ENCODE measurements at regions not wholly inside any gene's neighbourhood (a gene's known extent, or its start where the extent isn't known, plus 50 kb on each side); places are given as distances from the start of the nearest gene placed in this dataset.
"Not testable (repeated sequence)": the region's sequence is repeated elsewhere in the genome, so short reads cannot be mapped to it uniquely, and the experiment has no call there.

- DNase-seq (ENCODE audit: extremely low read depth, low read depth, low spot score), result no peak
These were observed 516.7 kb downstream of the KCNT2 start for GRCh38 chr1:196091397-196092135.

- no peak for DNase-seq (ENCODE audit: extremely low read depth, low read depth, low spot score)
These were observed 518.0 kb downstream of the KCNT2 start for GRCh38 chr1:196090226-196090625.

GRCh38 chr1:196088541-196088940, 519.7 kb downstream of the KCNT2 start:
- no peak for DNase-seq (ENCODE audit: extremely low read depth, low read depth, low spot score)

- no peak for DNase-seq (ENCODE audit: extremely low read depth, low read depth, low spot score)
These were observed 529.5 kb downstream of the KCNT2 start for GRCh38 chr1:196078691-196079090.

- no peak for DNase-seq (ENCODE audit: extremely low read depth, low read depth, low spot score)
These were observed 532.6 kb downstream of the KCNT2 start for GRCh38 chr1:196075621-196076020.

GRCh38 chr1:196074182-196074581, 534.1 kb downstream of the KCNT2 start:
- no peak for DNase-seq (ENCODE audit: extremely low read depth, low read depth, low spot score)

GRCh38 chr1:196071447-196071846, 536.8 kb downstream of the KCNT2 start:
- DNase-seq (ENCODE audit: extremely low read depth, low read depth, low spot score), result no peak

GRCh38 chr1:196070940-196071339, 537.3 kb downstream of the KCNT2 start:
- DNase-seq (ENCODE audit: extremely low read depth, low read depth, low spot score), result no peak

GRCh38 chr1:196063952-196064351, 544.3 kb downstream of the KCNT2 start:
- no peak for DNase-seq (ENCODE audit: extremely low read depth, low read depth, low spot score)

GRCh38 chr1:196063294-196063693, 544.9 kb downstream of the KCNT2 start:
- DNase-seq (ENCODE audit: extremely low read depth, low read depth, low spot score), result no peak

- DNase-seq (ENCODE audit: extremely low read depth, low read depth, low spot score), result no peak
These were observed 547.7 kb downstream of the KCNT2 start for GRCh38 chr1:196060539-196060938.

- DNase-seq (ENCODE audit: extremely low read depth, low read depth, low spot score), result no peak
These were observed 549.0 kb downstream of the KCNT2 start for GRCh38 chr1:196059210-196059609.

- DNase-seq (ENCODE audit: extremely low read depth, low read depth, low spot score), result no peak
These were observed 551.3 kb downstream of the KCNT2 start for GRCh38 chr1:196056966-196057365.

- DNase-seq (ENCODE audit: extremely low read depth, low read depth, low spot score), result no peak
These were observed 558.8 kb downstream of the KCNT2 start for GRCh38 chr1:196049407-196049806.

GRCh38 chr1:196043268-196043667, 565.0 kb downstream of the KCNT2 start:
- no peak for DNase-seq (ENCODE audit: extremely low read depth, low read depth, low spot score)

GRCh38 chr1:196034080-196034706, 574.0 kb downstream of the KCNT2 start:
- DNase-seq (ENCODE audit: extremely low read depth, low read depth, low spot score), result no peak

GRCh38 chr1:196031387-196031786, 576.9 kb downstream of the KCNT2 start:
- DNase-seq (ENCODE audit: extremely low read depth, low read depth, low spot score), result not testable (repeated sequence)

- no peak for DNase-seq (ENCODE audit: extremely low read depth, low read depth, low spot score)
These were observed 577.8 kb downstream of the KCNT2 start for GRCh38 chr1:196030455-196030854.

GRCh38 chr1:196029410-196029809, 578.8 kb downstream of the KCNT2 start:
- DNase-seq (ENCODE audit: extremely low read depth, low read depth, low spot score), result no peak

GRCh38 chr1:196027127-196027526, 581.1 kb downstream of the KCNT2 start:
- no peak for DNase-seq (ENCODE audit: extremely low read depth, low read depth, low spot score)

GRCh38 chr1:196021174-196021573, 587.1 kb downstream of the KCNT2 start:
- DNase-seq (ENCODE audit: extremely low read depth, low read depth, low spot score), result not testable (repeated sequence)

- no peak for DNase-seq (ENCODE audit: extremely low read depth, low read depth, low spot score)
These were observed 598.9 kb downstream of the KCNT2 start for GRCh38 chr1:196009362-196009761.

Data from glomerular endothelial cell (primary cell).